PC-9 (cell line): ENCODE measurements at regions not wholly inside any gene's neighbourhood (a gene's known extent, or its start where the extent isn't known, plus 50 kb on each side); places are given as distances from the start of the nearest gene placed in this dataset.

Source experiments
- BruUV-seq: library from RNA; stranded (reverse); fragments of 400-500 nt; replicated peaks from 2 replicates; lab custom pipeline; 2021; lab: Mats Ljungman, UMichigan
- CTCF ChIA-PET: fragments of 300-600 bp; sonication (Branson Sonifier 250); formaldehyde crosslinking; loops from one replicate; lab custom pipeline; 2022; ENCODE audit warnings: antibody characterized with exemption; lab: Charles Lee
- POLR2A ChIA-PET: fragments of 300-600 bp; sonication (Branson Sonifier 250); formaldehyde crosslinking; loops from one replicate; lab custom pipeline; 2022; ENCODE audit warnings: antibody characterized with exemption; ENCODE audit not compliant: unreplicated experiment; lab: Charles Lee
- DNase-seq, 2 experiments: peaks; one replicate each; pipeline versions ENCODE4 v3.0.0 to v3.0.0-alpha.2; 2015 to 2022; ENCODE audit warnings: mixed read lengths in 1 of 2
- H2AFZ ChIP-seq: fragments of 200-600 bp; sonication (generic); 2 replicates; pipeline ENCODE4 v1.8.1; 2017; ENCODE audit warnings: antibody characterized with exemption
- H3F3A ChIP-seq: fragments of 200-600 bp; sonication (generic); 2 replicates; pipeline ENCODE4 v1.8.1; 2017; ENCODE audit warnings: antibody characterized with exemption, mild to moderate bottlenecking, low read depth; ENCODE audit not compliant: insufficient read depth
- H3K27ac ChIP-seq: fragments of 200-600 bp; sonication (generic); 2 replicates; pipeline ENCODE4 v1.6.1; 2016; ENCODE audit warnings: mixed run types
- H3K27me3 ChIP-seq: fragments of 200-600 bp; sonication (generic); 2 replicates; pipeline ENCODE4 v1.6.1; 2016; ENCODE audit warnings: low read depth, mixed run types; ENCODE audit not compliant: insufficient read depth
- H3K36me3 ChIP-seq: fragments of 200-600 bp; sonication (generic); 2 replicates; pipeline ENCODE4 v1.6.1; 2016; ENCODE audit warnings: low read depth, mixed run types
- H3K4me1 ChIP-seq: fragments of 200-600 bp; sonication (generic); replicated peaks from 2 replicates; pipeline ENCODE4 v1.6.1; 2016; ENCODE audit warnings: mixed run types; ENCODE audit not compliant: insufficient read depth
- H3K4me2 ChIP-seq: fragments of 200-600 bp; sonication (generic); 2 replicates; pipeline ENCODE4 v1.6.1; 2017; ENCODE audit warnings: mixed run types
- H3K4me3 ChIP-seq: fragments of 200-600 bp; sonication (generic); 2 replicates; pipeline ENCODE4 v1.6.1; 2016; ENCODE audit warnings: mixed run types
- H3K79me2 ChIP-seq: fragments of 200-600 bp; sonication (generic); 2 replicates; pipeline ENCODE4 v1.6.1; 2017; ENCODE audit warnings: low read depth, mixed run types
- H3K9me2 ChIP-seq: fragments of 200-600 bp; sonication (generic); 2 replicates; pipeline ENCODE4 v1.8.1; 2017; ENCODE audit warnings: mild to moderate bottlenecking; ENCODE audit not compliant: insufficient read depth
- H3K9me3 ChIP-seq: fragments of 200-600 bp; sonication (generic); 2 replicates; pipeline ENCODE4 v1.8.1; 2016; ENCODE audit warnings: low read depth; ENCODE audit not compliant: insufficient read depth
- H4K20me1 ChIP-seq: fragments of 200-600 bp; sonication (generic); 2 replicates; pipeline ENCODE4 v1.8.1; 2017; ENCODE audit not compliant: insufficient read depth
- CTCF ChIP-seq: fragments of 200-600 bp; sonication (generic); conservative IDR thresholded peaks from 2 replicates; pipeline ENCODE4 v1.6.1; 2017; ENCODE audit warnings: mixed run types, antibody characterized with exemption, mild to moderate bottlenecking, moderate library complexity
- EZH2 ChIP-seq: fragments of 200-600 bp; sonication (generic); IDR thresholded peaks from 2 replicates; pipeline ENCODE4 v1.8.0; 2017; ENCODE audit warnings: antibody characterized with exemption, low read depth
- intact Hi-C: fragments of 100-400 bp; cut with micrococcal nuclease; formaldehyde crosslinking; loops from one replicate; pipeline ENCODE4 v1.10.0; 2022; ENCODE audit not compliant: unreplicated experiment

GRCh38 chr9:90514877-90515276, 127.7 kb downstream of the DIRAS2 start:
- no peak overlapping the region for H2AFZ ChIP-seq
- no peaks in the 10 kb centered on the region for H3K27me3 ChIP-seq
- H3K4me3 ChIP-seq: no peak overlapping the region
- H3K4me2 ChIP-seq: no peak overlapping the region
- H4K20me1 ChIP-seq: no peaks in the 10 kb centered on the region
- peaks cover 47% of the 10 kb centered on the region for H3K4me1 ChIP-seq
- H3F3A ChIP-seq: peaks cover 4% of the 10 kb centered on the region; the same call in 1 of the 2 replicates
- ChIA-PET POLR2A (no interaction called here), CTCF (no interaction called here)
- intact Hi-C loops: no loop called here
- no peak for DNase-seq
- BruUV-seq: no TSS peak
- H3K36me3 ChIP-seq: no peaks in the 10 kb centered on the region
- H3K79me2 ChIP-seq: no peaks in the 10 kb centered on the region
- H3K27ac ChIP-seq: no peak overlapping the region
- H3K9me2 ChIP-seq: no peaks in the 10 kb centered on the region
- H3K9me3 ChIP-seq: peaks cover 4% of the 10 kb centered on the region; the same call in 1 of the 2 replicates
- TF ChIP-seq CTCF (no peak), EZH2 (no peak)

- TF ChIP-seq EZH2 (no peak), CTCF (no peak)
- intact Hi-C loops: no loop called here
- H3K79me2 ChIP-seq: no peaks in the 10 kb centered on the region
- H3K9me2 ChIP-seq: no peaks in the 10 kb centered on the region
- POLR2A ChIA-PET: interaction anchor here (0.7 kb wide), 1 partner anchor 10 kb away, joined by 7 read pairs; no protein-coding TSS in a partner anchor
- H3F3A ChIP-seq: peaks cover 4% of the 10 kb centered on the region; the same call in 1 of the 2 replicates
- H3K4me3 ChIP-seq: no peak overlapping the region
- no peak overlapping the region for H3K27ac ChIP-seq
- no peaks in the 10 kb centered on the region for H3K27me3 ChIP-seq
- no peak overlapping the region for H3K4me2 ChIP-seq
- H4K20me1 ChIP-seq: no peaks in the 10 kb centered on the region
- H3K36me3 ChIP-seq: no peaks in the 10 kb centered on the region
- no peak for DNase-seq
- H3K9me3 ChIP-seq: peaks cover 4% of the 10 kb centered on the region; the same call in 1 of the 2 replicates
- no TSS peak for BruUV-seq
- H3K4me1 ChIP-seq: peaks cover 47% of the 10 kb centered on the region
- CTCF ChIA-PET: no interaction called here
- peak overlapping the region; percentile 52 for H2AFZ ChIP-seq
These were observed 127.1 kb downstream of the DIRAS2 start for GRCh38 chr9:90515510-90515909.

GRCh38 chr9:90517103-90517502, 125.5 kb downstream of the DIRAS2 start:
- peak; percentile 42 to 86 for DNase-seq
- POLR2A ChIA-PET: no interaction called here

More at GRCh38 chr9:90517103-90517502, 125.5 kb downstream of the DIRAS2 start:
- peaks cover 4% of the 10 kb centered on the region; the same call in 1 of the 2 replicates for H3F3A ChIP-seq
- H2AFZ ChIP-seq: no peak overlapping the region
- H3K9me2 ChIP-seq: no peaks in the 10 kb centered on the region
- intact Hi-C loops: no loop called here
- no peaks in the 10 kb centered on the region for H3K36me3 ChIP-seq
- no peak overlapping the region for H3K27ac ChIP-seq
- H3K27me3 ChIP-seq: no peaks in the 10 kb centered on the region
- BruUV-seq: no TSS peak
- H3K9me3 ChIP-seq: peaks cover 4% of the 10 kb centered on the region; the same call in 1 of the 2 replicates
- H3K4me2 ChIP-seq: peak overlapping the region; percentile 70
- no peaks in the 10 kb centered on the region for H4K20me1 ChIP-seq
- H3K4me1 ChIP-seq: peaks cover 47% of the 10 kb centered on the region
- CTCF ChIA-PET: interaction anchor here (0.6 kb wide), 1 partner anchor 290 kb away, joined by 3 read pairs; no protein-coding TSS in a partner anchor
- H3K79me2 ChIP-seq: no peaks in the 10 kb centered on the region
- TF ChIP-seq EZH2 (no peak), CTCF (no peak)
- H3K4me3 ChIP-seq: no peak overlapping the region
